ENCODE measurements at regions not wholly inside any gene's neighbourhood (a gene's known extent, or its start where the extent isn't known, plus 50 kb on each side); places are given as distances from the start of the nearest gene placed in this dataset.
A peak's percentile ranks its signal among the peaks of the same experiment; 100 is the strongest.

- no peaks in the 10 kb centered on the region for H3K9me3 Mint-ChIP-seq
- no peaks in the 10 kb centered on the region for H3K4me1 Mint-ChIP-seq
- no peak overlapping the region for H3K27ac Mint-ChIP-seq
- ChIA-PET CTCF (no interaction called here), POLR2A (no interaction called here)
- H3K36me3 Mint-ChIP-seq (ENCODE audit: low read depth), result no peaks in the 10 kb centered on the region
- H3K4me3 Mint-ChIP-seq, result no peak overlapping the region
- H3K27me3 Mint-ChIP-seq, result no peaks in the 10 kb centered on the region
- DNase-seq, result no peak
These were observed 537.2 kb downstream of the PKHD1 start for GRCh38 chr6:51550243-51550642.

- Mint-ChIP-seq H3K36me3 (ENCODE audit: low read depth) (no peaks in the 10 kb centered on the region), H3K4me1 (no peaks in the 10 kb centered on the region), H3K4me3 (no peak overlapping the region), H3K27ac (no peak overlapping the region), H3K27me3 (no peaks in the 10 kb centered on the region), H3K9me3 (no peaks in the 10 kb centered on the region)
- ChIA-PET POLR2A (no interaction called here), CTCF (no interaction called here)
- DNase-seq, result no peak
These were observed 535.0 kb downstream of the PKHD1 start for GRCh38 chr6:51552435-51552834.

- Mint-ChIP-seq H3K36me3 (ENCODE audit: low read depth) (no peaks in the 10 kb centered on the region), H3K4me1 (no peaks in the 10 kb centered on the region), H3K4me3 (no peak overlapping the region), H3K27me3 (no peaks in the 10 kb centered on the region), H3K9me3 (no peaks in the 10 kb centered on the region), H3K27ac (no peak overlapping the region)
- ChIA-PET CTCF (no interaction called here), POLR2A (no interaction called here)
- no peak for DNase-seq
These were observed 534.0 kb downstream of the PKHD1 start for GRCh38 chr6:51553246-51554015.

- Mint-ChIP-seq H3K36me3 (ENCODE audit: low read depth) (no peaks in the 10 kb centered on the region), H3K4me1 (no peaks in the 10 kb centered on the region), H3K27me3 (no peaks in the 10 kb centered on the region), H3K9me3 (no peaks in the 10 kb centered on the region), H3K4me3 (no peak overlapping the region), H3K27ac (no peak overlapping the region)
- ChIA-PET POLR2A (no interaction called here), CTCF (no interaction called here)
- no peak for DNase-seq
These were observed 533.4 kb downstream of the PKHD1 start for GRCh38 chr6:51554029-51554428.

GRCh38 chr6:51559059-51559458, 528.4 kb downstream of the PKHD1 start:
- ChIA-PET POLR2A (no interaction called here), CTCF (no interaction called here)
- H3K9me3 Mint-ChIP-seq, result no peaks in the 10 kb centered on the region
- H3K4me1 Mint-ChIP-seq, result peaks cover 10% of the 10 kb centered on the region
- H3K27me3 Mint-ChIP-seq, result no peaks in the 10 kb centered on the region
- DNase-seq, result no peak
- H3K27ac Mint-ChIP-seq, result no peak overlapping the region
- no peaks in the 10 kb centered on the region for H3K36me3 Mint-ChIP-seq (ENCODE audit: low read depth)
- H3K4me3 Mint-ChIP-seq, result no peak overlapping the region

- ChIA-PET CTCF (no interaction called here), POLR2A (no interaction called here)
- no peaks in the 10 kb centered on the region for H3K36me3 Mint-ChIP-seq (ENCODE audit: low read depth)
- peaks cover 10% of the 10 kb centered on the region for H3K4me1 Mint-ChIP-seq
- DNase-seq, result no peak
- H3K4me3 Mint-ChIP-seq, result no peak overlapping the region
- no peaks in the 10 kb centered on the region for H3K9me3 Mint-ChIP-seq
- H3K27me3 Mint-ChIP-seq, result no peaks in the 10 kb centered on the region
- peak overlapping the region; percentile 68 for H3K27ac Mint-ChIP-seq
These were observed 525.2 kb downstream of the PKHD1 start for GRCh38 chr6:51562198-51562597.

Measured in activated CD4-positive, alpha-beta T cell treated with anti-CD3 and anti-CD28 coated beads, Interleukin-2, amount 10 ng/mL, durations not matched to agents 7 days and 5 days (primary cell).